GM21529 (cell line): ENCODE measurements at regions not wholly inside any gene's neighbourhood (a gene's known extent, or its start where the extent isn't known, plus 50 kb on each side); places are given as distances from the start of the nearest gene placed in this dataset.

ENCODE experiments used
- ATAC-seq: cut with Tn5 transposase; IDR thresholded peaks from one replicate; pipeline ENCODE4 v1.9.1; 2021; ENCODE audit not compliant: unreplicated experiment

DNA sequence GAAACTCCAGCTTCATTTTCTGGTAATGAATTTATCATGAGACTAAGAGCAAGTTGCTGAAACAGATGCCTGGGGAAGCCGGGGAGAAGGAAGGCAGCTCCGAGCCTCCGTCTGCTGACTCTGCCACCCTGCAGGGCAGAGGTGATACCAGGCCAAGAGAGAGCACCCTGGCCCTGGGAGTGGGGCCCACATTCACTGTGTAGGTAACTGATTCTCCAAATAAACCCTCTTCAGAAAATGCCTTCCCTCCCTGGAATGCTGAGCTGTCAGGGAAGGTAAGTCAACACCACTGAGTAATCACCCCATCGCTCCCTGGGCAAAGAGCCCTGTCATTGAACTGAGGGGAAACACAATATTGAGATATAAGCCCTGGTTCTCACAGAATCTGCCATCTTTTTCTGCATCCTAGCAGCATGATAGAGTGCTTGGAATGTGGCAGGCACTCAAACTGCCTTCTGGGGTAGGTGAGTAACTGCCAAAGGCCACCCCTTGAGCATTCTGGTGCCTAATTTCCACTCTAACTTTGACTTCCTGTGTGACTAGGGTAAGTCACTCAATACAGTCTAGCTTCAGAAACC, 147.6 kb downstream of the SPATA19 start:
- ATAC-seq: no peak

DNA sequence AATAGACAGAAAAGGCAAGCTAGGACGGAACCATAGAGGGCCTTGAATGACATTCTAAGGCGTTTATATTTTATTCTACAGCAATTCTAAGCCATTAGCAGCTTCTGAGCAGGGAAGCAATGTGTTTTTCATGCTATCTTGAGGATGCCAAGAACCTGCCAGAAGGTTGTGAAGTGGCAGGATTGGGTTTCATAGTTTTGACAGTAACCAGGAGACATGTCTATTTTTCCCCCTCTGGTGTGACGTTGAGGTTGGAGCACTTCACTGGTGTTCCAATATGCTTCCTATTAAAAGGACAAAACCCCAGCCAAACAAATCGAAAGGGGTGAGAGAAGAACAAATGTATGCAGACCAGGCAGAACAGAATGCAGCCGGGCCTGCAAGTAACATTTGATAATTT, 148.2 kb downstream of the SPATA19 start:
- ATAC-seq: no peak

DNA sequence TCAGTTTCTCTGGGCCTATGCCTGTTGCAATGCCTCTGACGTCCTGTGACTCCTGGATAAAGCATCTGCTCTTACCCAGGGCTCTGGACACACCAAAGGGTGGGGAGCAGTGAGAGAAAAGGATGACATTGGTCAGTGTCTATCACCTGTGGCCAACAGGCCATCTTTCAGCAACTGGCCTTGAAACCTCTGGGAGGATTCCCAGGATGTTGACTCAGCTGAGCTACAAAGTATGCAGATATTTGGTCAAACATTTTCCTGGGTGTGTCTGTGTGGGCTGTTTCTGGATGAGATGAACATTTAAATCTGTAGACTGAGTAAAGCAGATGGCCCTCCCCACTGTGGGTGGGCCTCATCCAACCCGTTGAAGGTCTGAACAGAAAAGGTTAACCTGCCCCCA, 149.9 kb downstream of the SPATA19 start:
- no peak for ATAC-seq

DNA sequence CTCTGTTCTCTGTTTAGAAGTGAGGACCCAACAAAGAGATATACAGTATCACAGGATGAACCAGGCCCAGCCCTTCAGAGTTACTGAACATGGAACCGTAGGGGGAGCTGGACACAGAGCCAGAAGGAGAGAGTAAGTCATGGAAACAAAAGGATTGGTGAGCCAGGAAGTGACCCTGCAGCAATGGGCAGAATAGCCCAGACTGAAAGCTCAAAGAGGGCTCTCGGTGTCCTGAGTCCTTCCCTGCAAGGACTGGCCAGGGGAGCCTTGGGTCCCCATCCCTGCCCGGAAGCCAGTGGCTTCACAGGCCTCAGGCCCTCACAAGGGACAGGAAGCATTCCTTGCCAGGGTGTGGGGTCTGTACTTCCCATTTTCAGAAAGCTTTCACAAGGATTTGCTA, 150.6 kb downstream of the SPATA19 start:
- ATAC-seq: no peak

DNA sequence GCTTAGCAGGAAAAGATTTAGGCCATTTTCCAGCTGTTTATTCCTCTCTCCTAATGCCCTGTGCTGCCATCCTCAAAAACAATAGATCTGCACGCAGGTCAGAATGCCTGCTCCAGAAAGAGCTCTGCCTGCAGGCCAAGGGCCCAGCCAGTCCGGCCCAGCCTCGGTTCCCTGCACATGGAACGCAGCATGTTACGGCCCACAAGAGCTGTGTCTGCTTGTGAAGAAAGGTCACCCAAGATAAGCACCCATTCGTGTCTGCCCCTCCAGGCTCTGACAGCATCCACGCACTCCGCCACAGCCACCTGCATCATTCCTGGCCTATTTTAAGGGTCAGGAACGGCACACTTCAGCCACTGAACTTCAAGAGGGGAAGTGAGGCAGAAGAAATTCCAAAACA, 152.2 kb downstream of the SPATA19 start:
- ATAC-seq: no peak

DNA sequence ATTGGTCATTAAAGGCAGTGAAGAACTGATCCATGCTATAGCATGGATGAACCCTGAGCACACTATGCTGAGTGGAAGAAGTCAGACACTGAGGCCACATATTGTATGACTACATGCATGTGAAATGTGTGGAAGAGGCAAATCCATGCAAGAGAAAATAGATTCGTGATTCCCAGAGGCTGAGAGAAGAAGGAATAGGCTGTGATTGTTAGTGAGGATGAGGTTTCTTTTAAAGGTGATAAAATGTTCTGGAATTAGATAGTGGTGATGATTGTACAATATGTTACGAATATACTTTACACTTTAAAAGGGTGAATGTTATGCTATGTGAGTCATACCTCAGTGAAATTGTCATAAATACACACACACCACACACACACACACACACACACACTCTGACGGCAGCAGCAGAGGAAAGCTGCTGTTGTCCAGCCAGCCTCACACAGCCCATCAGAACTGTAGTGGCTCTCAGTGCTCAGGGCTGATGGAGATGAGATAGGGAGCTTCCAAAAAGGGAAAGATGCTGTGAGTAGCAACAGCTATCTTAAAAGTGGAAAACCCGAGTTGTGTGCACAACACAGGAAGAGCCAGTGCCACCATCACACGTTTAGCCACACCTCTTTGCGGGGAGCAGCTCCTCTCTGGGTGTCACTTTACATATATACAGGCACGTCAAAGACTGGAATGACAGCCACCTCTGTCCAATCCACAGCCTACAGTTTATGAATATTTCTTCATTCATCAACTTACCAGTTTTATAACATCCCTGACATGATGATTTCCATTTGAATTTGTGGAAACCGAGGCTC, 153.0 kb downstream of the SPATA19 start:
- ATAC-seq: no peak

DNA sequence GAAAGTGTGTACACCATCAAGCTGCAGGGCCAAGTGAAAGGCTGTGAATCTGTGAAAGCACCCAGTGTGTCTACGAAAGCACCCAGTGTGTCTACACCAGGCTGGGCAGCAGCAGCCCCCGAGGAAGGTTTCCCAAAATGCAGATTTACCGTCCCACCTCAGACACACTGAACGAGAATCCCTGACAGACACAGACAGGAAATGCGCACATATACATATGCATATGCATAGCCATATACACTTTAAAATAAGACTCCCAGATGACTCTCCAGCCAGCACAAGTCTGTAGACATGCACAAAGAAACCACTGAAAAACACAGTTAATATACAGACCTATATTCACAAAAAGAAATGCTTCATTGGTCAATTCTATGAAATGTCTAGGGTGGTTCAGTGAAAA, 155.5 kb upstream of the OPCML start:
- no peak for ATAC-seq

DNA sequence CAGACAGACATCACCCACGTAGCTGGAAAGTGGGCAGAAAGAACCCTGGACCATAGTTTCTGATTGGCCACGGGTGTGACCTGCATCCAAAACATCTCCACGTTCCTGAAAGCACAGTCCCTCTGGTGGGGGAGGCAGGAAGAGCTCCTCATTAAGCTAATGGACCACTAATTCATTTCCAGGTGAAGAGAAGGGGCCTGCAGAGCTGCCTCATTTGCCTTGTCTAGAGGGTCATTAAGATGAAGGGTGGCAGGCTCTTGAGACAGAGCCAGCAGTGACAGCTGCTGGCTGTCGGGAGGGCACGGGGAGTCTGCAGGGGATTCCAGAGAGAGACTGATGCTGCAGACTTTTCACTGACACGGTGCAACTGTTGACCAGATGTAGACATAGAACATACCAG, 149.6 kb upstream of the OPCML start:
- no peak for ATAC-seq

DNA sequence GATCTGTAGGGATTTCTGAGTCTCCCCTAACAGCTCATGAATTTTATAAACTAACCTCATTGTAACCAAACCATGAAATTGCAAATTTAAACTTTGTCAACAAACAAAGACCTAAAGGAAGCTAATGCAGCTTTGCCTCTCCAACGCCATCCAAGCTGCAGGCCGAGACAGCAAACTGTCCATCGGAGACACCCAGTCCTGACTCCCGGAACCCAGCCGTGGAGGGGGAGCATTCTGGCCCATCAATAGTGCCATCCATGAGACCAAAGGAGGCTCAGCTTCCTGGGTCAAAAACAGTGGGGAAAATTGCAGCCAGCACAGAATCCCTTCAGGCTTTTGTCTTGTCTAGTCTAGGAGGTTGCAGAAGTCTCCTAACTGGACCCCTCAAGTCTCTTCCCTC, 147.6 kb upstream of the OPCML start:
- no peak for ATAC-seq

DNA sequence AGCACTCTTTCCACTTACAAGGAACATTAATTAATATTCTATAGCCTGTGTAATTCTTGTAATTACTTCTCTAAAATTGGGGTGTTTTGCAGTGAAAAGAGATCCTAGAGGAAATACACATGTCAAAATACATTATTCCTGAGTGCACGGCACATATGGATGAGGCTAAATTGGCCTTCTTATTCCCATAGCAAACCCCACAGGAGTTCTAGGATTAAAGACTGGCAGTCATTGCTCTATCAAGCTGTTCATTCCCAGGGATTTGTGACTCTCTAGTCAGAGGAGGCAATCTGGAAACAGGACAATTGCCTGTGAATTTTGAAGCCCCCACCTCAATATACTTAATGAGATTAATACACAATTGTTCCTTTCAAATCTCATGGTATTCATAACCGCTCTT, 145.9 kb upstream of the OPCML start:
- no peak for ATAC-seq

DNA sequence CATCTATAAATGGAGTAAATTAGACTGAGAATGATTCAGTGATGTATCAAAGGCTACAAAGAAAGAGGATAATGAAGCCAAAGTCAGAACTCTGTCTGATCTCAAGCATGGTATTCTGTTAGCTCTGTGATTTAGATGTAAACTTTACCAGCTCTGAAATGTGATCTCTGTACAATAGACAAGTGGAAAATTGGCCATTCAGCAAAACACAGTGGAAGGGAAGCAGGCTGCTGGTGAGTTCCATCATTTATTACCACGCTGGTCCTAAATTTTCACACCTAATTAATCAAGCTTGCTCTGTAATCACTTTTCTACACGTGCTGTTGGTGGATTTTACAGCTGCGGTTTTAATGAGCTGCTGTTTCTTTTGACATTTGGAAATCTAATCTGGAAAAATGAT, 145.1 kb upstream of the OPCML start:
- no peak for ATAC-seq

DNA sequence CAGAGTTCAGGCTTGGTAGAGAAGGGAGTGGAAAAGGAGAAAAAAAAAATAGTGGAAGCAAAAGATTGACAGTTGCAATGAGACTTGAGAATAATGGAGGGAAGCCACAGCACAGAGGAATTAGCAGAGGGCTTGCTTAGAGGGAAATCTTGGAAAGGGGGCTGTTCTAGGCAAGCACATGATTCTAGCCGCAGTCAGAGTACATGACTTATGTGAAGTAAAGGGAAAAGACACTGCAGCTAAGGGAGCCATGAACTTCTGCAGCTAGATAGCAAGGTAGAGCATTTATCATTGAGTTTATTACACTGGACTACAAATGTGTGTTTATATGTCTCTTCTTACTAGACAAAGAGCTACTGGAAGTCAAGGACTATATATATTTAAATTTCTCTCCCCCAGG, 144.0 kb upstream of the OPCML start:
- no peak for ATAC-seq

DNA sequence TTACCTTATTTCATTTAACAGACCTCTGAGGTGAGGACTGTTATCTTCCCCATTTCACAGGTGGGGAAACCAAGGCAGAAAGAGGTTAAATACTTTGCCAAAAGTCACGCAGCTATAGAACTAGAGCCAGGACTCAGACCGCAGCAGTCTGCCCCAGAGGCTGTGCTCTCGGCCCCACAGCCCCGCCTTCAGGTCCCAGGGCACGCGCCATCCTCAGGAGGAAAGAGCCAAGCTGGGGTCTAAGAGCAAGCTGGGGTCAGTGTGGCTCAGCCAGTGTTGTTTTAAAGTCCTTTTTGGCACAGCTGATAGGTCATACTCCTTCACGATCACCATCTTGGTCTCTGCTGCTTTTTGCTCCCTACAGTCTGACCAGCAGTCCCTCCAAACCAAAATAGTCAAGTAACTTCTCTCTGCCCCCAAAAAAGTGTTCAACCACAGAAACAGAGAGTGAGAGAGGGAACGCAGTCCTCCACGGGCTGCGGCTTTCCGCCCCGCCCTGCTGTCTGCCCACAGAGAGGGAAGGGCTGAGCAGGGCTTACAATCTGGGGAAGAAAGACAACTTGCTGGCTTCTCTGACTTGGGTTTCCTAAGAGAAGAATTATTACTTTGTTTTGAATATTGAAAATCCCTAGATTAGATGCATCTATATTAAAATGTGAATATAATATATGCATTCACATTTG, 137.2 kb upstream of the OPCML start:
- no peak for ATAC-seq

DNA sequence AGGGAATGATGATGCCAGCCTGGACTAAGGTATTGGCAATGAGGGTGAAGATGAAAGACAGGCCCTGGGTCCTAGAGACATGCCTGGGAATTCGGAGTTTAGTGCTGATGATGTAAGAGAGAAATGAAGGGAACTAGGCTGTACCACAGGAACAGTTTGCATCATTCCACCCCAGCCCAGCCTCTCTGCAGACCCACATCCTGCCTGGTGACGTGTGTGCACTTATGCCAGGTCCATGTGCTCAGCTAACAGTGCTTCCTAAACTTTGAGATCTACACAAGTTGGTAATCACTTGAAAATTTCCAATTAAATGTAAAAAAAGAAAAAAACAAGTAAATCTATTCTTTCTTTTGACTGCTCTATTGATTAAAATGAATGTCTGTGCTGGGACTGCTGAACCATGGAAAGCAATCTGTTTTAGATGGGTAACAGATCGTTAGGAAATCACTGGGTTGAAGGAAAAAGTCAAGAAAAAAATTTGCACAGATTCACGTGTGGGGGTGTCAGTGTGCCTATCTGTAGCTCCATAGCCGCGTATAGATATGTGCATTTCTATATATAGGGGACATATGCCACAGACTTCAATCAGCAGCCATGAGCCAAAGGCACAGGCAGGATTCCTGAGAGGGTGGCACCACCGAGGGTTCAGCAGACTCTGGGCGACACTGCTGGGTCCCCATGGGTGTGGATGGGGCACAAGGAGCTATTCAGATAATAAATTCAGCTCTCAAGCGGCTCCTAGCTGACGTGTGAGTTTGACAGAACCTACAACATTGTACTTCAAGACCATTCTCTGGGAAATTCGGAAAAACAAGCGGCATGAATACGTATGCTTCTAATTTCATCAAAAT, 131.1 kb upstream of the OPCML start:
- ATAC-seq: no peak

DNA sequence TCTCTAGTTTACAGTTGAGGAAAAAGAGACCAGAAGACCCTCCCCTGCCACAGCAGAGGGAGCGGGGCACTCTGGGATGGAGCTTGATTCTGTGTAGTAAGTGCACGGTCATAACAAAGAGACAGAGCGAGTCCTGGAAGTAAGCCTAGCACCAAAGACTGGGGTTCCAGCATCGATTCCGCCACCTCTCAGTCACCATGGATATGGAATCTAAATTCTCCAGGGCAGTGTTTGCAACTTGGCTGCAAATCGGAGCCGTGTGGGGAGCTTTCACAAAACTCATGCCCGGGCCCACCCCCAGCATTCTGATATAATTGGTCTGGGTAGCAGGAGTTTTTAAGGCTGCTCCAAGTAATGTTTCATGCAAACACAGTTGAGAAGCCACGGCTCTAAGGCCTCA, 129.5 kb upstream of the OPCML start:
- ATAC-seq: no peak

DNA sequence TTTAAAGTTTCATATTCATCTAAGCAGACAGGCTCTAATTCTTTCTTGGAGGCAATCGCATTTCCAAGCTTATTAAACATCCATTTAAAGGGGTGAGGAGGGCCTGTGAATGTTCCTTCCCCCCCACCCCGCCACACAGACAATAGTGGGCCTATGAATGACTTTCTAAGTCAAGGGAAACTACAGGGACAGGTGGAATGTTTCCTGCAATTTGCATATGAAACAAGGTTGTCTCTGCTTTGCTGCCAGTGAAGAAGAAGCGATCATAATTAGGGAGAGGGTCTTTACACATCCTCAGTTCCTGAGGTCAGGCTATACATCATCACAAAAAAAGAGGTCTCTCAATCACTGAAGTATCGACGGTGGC, 127.9 kb upstream of the OPCML start:
- ATAC-seq: no peak

DNA sequence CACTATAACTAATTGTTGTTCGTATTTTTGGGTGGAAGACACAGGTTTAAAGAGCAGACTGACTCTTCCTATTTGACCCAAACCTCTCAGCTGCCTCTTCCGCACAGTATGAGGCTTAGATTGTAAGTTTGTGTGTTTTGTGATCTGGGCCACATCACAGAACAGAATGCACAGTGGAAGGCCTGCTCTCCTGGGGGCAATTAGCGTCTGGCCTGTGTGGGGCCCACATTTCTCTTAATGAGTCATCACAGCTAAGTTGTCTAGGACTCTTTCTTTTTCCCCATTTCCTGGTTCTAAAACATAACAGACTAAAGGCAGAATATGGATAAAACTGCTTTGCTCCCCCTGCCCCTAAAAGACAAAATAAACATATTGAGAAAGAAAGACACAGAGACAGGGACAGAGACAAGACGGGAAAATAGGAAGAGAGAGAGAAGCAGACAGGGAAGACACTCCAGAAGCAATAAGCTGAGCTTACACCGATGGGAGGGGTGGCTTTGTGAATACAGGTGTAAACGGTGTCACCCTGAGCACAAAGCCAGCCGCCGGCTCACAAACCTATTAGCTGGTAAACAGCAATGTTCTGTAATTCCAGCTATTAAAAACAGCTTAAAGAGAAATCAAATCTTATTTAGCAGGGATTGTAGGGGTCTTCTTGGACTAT, 127.4 kb upstream of the OPCML start:
- ATAC-seq: peak; percentile 90

DNA sequence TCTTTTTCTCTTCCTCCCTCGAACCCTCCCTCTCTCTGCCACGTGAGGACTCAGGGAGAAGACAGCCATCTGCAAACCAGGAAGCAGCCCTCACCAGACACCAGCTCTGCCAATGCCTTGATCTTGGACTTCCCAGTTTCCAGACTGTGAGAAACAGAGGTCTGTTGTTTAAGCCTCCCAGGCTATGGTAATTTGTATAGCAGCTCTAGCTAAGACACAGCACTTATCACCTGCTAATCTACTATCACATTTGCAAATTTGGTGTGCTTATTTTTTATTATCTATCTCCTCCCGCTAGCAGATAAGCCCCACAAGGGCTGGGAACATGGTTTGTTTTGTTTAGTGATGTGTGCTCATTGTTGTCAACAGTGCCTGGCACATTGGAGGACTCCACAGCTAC, 124.8 kb upstream of the OPCML start:
- ATAC-seq: no peak

DNA sequence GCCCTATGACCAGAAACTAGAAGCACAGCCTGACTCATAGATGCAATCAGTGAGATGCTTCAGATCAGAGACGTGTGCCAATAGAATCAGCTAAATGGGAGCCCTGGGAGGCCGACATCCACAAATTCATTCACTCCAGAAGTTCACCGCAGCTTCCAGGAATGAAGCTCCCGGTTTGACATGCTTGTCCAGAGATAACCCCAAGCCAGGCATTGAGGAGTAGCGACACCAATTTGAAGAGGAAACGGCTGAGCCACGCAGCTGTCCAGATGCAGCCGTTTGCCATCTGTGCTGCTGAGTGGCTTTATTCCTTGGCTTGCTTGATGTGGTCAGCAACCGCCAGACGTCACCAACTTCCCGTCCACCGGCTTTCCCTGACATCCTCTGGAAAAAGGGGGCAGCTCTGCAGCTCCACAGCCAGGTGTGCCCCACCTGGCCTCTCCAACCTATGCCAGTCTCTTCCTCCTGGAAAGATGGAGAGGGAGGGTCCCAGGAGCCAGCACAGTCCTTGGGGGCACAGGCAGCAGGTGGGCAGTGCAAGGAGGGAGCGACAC, 123.9 kb upstream of the OPCML start:
- no peak for ATAC-seq

DNA sequence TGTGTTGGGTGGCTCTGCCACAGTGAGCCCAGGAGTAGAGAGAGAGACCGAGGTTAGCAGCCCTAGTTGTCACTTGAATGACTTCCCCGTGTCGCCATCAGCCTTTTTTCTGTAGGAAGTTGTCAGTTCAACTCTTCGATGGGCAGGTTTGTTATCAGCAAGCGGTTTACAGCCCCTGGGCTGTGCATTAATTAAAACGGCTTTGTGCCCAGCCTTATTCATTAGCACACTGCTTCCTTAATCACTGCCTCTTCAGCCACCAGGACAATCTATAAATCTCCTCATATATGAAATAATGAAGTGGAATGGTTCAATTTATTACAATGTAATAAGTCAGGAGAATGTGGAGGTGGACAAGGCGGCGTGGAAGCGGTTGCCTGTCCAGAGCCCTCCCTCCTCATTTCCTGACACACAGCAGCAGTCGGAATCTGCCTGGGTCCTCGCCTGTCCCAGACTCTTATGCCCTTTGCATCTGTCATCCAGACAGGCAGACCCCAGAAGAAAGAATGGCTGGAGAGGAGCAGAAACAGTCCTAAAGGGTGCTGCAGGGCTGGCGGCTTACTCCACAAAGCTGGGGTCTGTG, 122.4 kb upstream of the OPCML start:
- ATAC-seq: no peak
